Prostate gland (tissue), 2 donors: ENCODE measurements at regions not wholly inside any gene's neighbourhood (a gene's known extent, or its start where the extent isn't known, plus 50 kb on each side); places are given as distances from the start of the nearest gene placed in this dataset.

Source experiments
- POLR2A ChIP-seq: fragments of 450-650 bp; IDR thresholded peaks from one replicate; pipeline ENCODE4 v1.6.1; 2016; ENCODE audit warnings: antibody characterized with exemption, mild to moderate bottlenecking
- POLR2AphosphoS5 ChIP-seq: sonication (generic); formaldehyde crosslinking; IDR thresholded peaks from one replicate; pipeline ENCODE4 v1.6.1; 2017; ENCODE audit warnings: antibody characterized with exemption
- TF ChIP-seq, protein P1 (sequence below), 4 experiments: fragments of 200-600 bp in 2 of 4; fragments of 450-650 bp in 2 of 4; sonication (generic) in 2 of 4; IDR thresholded peaks; 1 replicate in 3 of 4; 2 replicates in 1 of 4; pipeline ENCODE4 v1.5.1; 2016 to 2019; ENCODE audit warnings: antibody characterized with exemption in 4 of 4, mild to moderate bottlenecking in 2 of 4, moderate library complexity in 2 of 4

DNA sequence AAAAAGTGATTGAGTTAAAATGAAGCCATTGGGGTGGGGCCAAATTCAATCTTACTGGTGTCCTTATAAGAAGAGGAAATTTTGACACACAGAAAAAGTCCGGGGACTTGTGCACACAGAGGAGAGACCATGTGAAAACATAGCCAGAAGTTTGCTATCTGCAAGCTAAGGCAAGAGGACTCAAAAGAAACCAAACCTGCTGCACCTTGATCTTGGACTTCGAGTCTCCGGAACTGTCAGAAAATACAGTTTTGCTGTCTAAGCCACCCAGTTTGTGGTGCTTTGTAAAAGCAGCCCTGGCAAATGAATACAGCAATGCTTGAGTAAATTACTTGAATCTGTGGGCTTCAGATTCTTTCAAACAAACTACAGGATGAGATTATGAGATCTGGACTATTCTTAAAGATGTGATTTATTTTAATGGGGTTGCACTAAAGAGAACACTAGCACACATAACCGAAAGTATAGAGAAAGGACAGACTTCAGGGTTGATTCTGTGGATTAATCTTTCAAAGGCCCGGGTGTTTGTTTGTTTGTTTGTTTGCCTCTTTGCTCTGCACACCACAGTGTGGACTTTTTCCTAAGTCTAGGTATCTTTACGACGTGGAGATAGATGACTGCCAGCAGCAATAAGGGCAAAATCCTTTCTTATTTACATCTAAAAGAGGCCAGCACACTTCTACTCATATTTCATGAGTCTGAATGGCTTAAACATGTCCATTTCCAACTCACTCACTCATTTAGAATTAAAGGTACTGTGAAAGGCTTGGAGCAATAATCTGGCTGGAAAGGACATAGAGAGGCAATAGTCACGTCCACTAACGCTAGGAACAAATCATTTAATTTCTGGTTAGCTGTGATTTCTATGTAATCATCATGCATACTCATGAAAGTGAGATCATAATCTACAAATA, 53.9 kb upstream of the SSR3 start:
- TF ChIP-seq, protein P1, sequence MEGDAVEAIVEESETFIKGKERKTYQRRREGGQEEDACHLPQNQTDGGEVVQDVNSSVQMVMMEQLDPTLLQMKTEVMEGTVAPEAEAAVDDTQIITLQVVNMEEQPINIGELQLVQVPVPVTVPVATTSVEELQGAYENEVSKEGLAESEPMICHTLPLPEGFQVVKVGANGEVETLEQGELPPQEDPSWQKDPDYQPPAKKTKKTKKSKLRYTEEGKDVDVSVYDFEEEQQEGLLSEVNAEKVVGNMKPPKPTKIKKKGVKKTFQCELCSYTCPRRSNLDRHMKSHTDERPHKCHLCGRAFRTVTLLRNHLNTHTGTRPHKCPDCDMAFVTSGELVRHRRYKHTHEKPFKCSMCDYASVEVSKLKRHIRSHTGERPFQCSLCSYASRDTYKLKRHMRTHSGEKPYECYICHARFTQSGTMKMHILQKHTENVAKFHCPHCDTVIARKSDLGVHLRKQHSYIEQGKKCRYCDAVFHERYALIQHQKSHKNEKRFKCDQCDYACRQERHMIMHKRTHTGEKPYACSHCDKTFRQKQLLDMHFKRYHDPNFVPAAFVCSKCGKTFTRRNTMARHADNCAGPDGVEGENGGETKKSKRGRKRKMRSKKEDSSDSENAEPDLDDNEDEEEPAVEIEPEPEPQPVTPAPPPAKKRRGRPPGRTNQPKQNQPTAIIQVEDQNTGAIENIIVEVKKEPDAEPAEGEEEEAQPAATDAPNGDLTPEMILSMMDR (IDR thresholded peaks at IDR 0.05) = no peak
- TF ChIP-seq POLR2A (no peak), POLR2AphosphoS5 (no peak)
